Inflammatory macrophage (primary cell): ENCODE measurements at regions not wholly inside any gene's neighbourhood (a gene's known extent, or its start where the extent isn't known, plus 50 kb on each side); places are given as distances from the start of the nearest gene placed in this dataset.
"Not testable (repeated sequence)": the region's sequence is repeated elsewhere in the genome, so short reads cannot be mapped to it uniquely, and the experiment has no call there.

ENCODE experiments used
- DNase-seq, 2 donors: peaks; one replicate each; pipeline ENCODE4 v3.0.0-alpha.2; 2020 to 2022

DNA sequence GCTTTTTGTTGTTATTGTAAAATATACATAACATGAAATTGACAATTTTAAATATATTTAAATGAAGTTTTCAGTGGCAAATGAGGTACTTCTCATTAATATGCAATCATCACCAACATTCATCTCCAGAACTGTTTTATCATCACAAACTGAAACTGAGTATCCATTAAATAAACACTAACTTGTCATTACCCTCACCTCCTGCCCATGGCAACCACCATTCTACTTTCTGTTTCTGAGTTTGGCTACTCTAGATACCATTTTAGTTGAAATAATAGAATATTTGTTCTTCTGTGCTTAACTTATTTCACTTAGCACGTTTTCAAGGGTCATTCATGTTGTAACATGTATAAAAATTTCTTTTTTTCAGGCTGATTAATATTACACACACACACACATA is 834.3 kb downstream of the PLOD2 start:
- no peak for DNase-seq

DNA sequence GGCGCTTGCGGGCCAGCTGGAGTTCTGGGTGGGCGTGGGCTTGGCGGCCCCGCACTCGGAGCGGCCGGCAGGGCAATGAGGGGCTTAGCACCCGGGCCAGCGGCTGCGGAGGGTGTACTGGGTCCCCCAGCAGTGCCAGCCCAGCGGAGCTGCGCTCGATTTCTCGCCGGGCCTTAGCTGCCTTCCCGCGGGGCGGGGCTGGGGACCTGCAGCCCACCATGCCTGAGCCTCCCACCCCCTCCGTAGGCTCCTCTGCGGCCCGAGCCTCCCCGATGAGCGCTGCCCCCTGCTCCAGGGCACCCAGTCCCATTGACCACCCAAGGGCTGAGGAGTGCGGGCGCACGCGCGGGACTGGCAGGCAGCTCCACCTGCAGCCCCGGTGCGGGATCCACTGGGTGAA is 827.6 kb downstream of the PLOD2 start:
- not testable (repeated sequence) for DNase-seq

DNA sequence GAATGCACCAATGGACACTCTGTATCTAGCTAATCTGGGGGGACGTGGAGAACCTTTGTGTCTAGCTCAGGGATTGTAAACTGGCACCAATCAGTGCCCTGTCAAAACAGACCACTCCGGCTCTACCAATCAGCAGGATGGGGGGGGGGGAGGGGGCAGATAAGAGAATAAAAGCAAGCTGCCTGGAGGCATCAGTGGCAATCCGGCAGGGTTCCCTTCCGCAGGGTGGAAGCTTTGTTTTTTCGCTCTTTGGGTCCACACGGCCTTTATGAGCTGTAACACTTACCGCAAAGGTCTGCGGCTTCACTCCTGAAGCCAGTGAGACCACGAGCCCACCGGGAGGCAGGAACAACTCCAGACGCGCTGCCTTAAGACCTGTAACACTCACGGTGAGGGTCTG is 827.1 kb downstream of the PLOD2 start:
- no peak for DNase-seq

DNA sequence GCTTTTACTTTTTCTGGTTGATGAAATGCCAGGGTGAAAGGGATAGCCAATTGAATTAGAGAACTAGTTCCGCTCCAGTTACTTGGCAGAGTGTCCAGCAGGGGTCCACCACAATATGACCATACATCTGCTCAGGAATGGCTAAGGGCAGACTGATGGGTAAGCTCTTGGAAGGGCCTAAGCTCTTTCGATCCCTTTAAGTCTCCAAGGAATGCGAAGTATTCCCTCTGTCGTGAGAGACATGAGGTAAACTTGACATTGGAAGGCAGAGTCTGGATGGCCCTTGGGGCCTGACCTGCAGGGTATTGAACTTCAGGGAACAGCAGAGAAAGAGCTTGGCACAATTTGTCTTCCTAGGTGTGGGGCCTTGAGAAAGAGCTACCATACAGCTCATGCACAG is 805.8 kb downstream of the PLOD2 start:
- no peak for DNase-seq

DNA sequence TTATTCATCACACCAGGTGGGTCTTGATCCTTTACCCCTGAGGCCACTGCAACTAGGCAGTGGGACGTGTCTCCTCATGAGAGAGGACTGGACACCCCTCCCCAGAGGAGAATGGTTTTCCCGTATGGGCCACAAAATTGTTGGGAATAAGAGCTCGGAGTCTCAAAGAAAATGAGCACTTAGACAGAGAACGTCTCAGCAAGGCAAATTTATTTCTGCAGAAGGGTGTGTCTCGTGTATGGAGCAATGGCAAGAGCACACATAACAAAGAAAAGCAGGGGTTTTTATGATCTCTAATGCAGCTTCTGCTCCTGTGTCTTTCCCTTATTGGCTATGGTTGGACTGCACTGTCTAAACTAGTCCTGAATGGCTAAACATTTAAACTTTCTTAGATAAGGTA is 803.5 kb downstream of the PLOD2 start:
- DNase-seq = no peak

DNA sequence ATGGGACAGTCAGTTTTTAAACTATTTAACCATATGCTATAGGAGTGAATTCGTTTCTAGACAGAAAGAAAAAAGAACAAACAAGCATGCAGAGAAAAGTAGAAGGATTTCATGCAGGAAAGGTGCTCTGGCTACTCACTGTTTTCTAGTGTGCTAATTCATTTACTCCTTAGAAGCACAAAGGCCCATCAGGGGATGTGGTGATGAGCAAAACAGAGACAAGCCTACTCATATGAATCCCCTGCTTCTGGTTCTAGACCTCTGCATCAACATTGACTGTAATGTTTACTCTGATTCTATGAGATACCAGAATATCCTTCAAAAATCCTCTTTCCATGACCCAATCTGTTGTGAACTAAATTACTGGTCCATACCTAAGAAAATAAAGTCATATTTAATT is 801.9 kb downstream of the PLOD2 start:
- DNase-seq = no peak

DNA sequence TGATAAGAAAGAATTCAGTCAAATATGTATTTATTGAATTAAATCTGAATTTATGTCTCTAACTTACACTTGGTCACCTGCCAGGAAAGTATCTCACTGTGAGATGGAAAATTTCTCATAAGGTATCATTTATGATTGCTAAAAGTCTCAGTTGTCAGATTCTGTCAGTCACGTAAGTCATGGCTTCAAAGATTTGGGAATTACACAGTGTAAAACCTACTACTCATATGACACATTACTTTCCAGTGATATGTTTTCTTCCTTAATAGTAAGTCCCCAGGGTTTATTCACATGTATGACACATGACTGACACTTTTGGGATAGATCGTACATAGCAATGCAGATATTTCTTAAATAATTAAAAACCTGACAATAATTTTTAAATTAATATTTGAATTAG is 792.2 kb downstream of the PLOD2 start:
- no peak for DNase-seq

DNA sequence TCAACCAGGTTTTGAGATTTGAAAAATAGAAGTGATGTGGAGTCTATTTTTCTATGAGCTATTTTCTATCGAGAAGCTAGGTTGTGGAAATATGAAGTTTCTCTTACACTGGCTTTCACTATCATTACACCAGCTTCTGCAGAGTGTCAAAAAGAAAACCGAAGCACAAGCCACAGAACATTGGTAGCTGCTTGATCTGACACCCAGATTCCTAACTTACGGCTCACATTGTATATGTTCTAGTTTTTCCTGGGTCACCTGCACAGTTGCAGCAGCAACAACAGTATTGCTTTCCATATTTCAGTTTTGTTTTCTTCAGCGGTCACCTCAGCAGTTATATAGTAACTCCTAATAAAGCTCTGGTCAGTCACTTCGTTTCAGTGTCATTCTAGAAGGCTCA is 790.1 kb downstream of the PLOD2 start:
- DNase-seq = no peak

DNA sequence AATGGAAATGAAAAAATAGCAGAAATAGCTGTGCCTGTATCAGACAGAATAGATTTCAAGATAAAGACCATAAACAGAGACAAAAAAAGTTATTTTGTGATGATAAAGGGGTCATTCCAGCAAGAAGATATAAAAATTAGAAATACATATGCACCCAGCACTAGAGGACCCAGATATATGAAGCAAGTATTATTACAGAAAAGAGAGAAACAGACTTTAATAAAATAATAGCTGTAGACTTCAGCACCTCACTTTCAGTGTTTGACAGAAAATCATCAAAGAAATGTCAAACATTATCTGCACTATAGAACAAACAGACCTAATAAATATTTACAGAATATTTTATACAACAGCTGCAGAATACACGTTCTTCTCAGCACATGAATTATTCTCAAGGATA is 783.7 kb downstream of the PLOD2 start:
- DNase-seq = no peak

DNA sequence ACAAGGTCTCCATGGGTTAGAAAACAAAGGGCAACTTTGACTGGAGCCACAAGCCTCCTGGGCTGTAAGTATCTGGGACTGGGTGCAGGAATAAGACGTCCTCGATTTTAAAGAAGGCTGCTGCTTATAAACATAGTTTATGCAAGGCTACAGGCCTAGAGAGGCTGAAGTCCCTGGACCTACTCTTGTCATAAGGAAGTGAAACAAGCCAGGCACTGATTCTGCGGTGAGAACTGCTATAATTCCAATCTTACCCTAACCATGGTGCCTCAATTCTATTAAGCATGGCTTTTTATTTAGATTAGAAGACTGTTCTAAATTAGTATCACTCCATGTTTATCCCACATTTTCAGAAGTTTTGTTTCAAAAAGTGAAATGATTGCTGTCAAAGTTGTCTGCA is 777.6 kb downstream of the PLOD2 start:
- DNase-seq = no peak

DNA sequence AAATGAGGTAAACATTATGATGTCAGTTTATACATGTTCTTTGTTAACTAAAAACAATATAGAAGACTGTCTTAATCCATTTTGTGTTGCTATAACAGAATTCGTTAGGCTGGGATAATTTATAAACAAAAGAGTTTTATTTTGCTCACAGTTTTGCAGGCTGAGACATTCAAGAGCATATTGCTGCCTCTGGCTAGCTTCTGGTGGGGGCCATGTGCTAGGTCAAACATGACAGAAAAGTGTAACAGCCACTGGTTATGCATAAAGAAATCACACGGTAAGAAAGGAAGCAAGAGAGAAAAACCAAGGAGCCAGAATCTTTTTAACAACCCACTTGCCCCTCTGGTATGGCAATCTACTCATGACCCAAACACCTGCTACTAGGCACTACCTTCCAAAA is 776.7 kb downstream of the PLOD2 start:
- no peak for DNase-seq

DNA sequence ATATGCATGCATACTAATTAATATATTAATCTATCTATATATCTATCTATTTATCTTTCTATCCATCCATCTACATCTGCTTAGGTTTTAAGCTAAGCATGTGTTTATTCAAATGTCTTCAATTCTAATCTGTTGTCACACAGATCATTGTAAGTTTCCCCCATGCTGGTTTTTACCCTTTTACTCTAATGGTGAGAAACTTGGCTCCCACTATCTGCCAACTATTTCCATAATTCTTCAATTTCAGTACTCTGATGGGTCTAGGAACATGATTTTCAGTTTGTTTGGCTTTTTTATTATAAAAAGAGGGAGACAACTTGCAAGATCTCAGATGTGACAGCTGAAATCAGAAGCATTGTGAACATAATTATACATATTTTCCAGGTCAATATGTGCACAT is 773.8 kb downstream of the PLOD2 start:
- DNase-seq = no peak

DNA sequence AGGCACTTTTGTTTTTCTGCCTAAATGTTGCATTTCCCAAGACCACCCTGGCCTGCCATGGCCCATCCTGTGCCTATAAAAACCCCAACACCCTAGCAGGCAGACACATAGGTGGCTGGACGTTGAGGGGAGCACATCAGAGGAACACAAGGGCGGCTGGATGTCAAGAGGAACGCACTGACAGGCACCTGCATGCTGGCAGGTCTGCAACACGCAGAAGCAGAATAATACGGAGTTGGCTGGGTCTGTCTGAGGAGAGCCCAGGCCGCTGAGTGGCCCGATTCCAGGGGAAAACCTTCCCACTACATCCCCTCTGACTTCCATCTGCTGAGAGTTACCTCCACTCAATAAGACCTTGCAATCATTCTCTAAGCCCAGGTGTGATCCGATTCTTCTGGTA is 765.6 kb downstream of the PLOD2 start:
- no peak for DNase-seq

DNA sequence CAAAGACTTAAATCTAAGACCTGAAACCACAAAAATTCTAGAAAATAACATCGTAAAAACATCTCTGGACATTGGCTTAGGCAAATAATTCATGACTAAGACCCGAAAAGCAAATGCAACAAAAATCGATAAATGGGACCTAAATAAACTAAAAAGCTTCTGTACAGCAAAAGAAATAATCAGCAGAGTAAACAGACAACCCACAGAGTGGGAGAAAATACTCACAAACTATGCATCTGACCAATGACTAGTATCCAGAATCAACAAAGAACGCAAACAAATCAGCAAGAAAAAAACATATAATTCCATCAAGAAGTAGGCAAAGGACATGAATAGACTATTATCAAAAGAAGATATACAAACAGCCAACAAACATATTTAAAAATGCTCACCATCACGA is 749.4 kb downstream of the PLOD2 start:
- no peak for DNase-seq

DNA sequence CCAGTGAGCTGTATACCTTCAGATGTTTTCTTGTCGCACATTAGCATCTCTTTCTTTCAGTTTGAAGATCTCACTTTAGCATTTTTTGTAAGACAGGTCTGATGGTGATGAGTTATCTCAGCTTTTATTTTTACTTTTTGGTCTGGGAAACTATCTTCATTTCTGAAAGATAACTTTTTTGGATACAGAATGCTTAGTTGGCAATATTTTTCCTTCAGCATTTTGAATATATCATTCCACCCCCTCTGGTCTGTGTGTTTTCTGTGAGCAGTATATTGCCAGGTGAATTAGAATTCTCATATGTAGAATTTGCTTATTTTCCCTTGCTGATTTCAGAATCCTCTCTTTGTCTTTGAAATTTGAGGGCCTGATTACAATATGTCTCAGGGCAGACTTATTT is 743.3 kb downstream of the PLOD2 start:
- no peak for DNase-seq

DNA sequence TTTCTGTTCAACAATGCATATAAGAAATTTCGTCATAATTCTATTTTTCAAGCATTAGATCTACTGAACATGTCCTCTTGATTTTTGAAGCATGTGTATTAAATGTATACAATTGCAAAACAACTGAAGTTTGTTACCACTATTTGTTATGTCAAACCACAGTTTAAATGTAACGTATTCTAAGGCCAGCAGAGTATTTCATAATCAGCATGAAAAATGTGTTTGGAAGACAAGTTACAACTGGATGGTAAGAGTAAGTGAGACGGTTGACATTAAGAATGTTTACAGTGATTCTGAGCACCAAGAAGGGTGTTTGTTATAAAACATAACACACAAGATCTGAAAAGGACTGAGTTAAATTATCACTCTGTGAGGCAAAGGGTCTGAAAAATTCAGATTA is 738.4 kb downstream of the PLOD2 start:
- DNase-seq = no peak

DNA sequence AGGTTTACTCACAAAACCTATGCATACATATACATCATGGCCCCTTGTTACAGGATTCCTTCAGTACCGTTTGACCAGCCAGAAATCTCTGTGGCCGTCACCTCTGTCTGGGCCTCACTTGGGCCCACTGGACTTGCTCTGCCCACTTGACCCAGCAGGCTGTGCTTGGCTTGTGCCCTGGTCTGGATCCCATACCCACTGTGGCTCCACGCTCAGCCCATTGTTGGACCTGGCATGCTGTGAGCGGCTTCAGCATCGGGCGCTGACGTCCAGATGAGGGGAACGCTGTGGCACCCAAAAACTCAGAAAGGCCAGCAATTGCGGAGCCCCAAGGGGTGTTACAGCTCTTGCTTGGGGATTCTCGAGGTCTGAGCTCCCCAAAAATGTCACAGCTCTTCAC is 733.6 kb downstream of the PLOD2 start:
- DNase-seq = no peak

DNA sequence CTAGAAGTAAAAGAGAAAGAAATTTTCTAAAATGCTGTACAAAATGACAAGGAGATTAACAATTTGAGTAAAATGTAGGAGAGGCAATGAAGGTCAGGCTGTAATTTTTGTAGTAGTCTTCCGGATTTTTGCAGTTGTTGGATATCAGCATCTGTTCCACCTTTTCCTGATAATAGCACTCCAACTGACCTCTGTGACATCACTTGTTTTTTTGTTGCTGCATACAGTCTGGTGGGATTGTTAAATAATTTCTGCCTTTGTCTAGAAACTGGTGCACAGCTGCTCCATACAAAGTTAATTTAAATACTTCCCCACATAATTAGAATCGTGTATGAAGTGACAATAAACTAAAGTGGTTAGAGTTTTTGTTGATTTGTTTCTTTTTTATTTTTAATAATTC is 731.4 kb downstream of the PLOD2 start:
- no peak for DNase-seq

DNA sequence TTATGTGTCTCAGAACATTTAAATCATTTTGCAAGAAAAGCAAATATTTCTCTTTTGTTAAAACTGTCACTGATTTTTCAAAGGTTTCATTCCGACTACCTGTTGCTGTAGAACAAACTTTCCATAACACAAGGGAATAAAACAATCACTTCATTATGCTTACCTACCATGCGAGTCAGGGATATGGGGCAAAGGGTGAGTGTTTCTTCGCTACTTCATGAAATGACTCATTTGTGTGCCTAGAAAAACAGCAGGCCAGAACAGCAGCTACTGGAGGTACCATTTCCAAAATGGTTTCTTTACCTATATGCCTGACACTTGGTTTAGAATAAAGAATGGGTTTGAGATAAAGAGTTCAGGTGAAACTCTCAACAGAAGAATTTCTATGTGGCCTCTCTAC is 712.5 kb downstream of the PLOD2 start:
- no peak for DNase-seq

DNA sequence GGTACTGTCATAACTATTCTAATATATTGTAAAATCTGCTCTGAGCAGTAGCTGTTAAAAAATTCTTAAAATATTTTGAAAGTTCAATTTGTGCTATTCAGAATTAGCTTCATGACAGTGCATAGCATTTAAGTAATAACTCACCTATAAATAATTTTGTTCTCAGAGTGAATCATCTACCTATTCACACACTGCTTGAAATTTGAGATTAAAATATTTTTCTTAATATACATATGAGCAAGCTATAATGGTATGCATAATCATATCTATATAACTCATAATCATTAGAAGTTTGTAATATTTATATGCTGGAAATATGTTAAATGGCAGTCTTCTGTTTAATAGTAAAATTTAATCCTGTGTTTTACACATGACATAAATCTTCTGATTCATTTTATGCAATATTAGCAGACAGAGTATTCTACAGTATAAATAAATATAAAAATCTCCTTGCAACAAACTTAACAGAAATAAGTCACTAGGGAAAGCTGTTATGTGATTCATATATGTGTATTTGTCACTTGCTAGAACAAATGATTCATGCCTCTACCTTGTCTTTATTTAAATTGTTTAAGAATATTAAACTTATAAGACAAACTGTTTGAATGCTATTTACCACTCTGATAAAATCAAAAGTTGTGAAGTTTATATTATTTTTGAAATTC is 710.8 kb downstream of the PLOD2 start:
- DNase-seq = no peak

DNA sequence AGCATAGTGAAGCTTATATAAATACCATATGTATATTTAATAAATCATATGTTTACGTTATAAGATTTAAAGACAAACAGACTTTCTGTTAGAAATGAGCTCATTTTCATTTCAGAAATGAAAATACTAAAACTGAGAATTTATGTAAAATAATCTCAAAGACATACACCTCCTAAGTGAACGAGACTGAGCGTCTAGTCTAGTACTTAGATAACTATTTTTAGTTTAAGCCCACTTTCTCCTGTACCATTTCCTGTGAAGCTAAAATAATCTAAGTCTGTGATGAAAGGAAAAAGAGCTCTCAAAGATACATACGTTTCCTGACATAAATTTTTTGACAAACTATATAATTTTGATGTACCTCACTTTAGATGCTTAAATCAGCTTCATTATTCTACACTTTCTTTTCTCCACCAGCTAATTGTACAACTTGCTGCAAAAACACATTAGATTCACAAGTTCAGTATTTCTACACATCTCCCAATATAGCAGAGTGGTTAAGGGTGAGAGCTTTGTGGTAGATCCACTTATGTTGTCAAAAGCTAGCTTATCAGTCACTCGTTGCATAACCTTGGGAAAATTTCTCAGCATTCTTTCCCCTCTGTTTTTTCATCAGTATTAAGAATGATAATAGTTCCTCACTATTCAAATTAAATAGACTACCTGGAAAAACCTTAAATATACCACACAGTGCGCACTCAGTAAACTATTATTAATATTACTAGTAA is 703.0 kb downstream of the PLOD2 start:
- DNase-seq = no peak

DNA sequence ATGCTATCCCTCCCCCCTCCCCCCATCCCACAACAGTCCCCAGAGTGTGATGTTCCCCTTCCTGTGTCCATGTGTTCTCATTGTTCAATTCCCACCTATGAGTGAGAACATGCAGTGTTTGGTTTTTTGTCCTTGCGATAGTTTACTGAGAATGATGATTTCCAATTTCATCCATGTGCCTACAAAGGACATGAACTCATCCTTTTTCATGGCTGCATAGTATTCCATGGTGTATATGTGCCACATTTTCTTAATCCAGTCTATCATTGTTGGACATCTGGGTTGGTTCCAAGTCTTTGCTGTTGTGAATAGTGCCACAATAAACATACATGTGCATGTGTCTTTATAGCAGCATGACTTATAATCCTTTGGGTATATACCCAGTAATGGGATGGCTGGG is 701.3 kb downstream of the PLOD2 start:
- DNase-seq = not testable (repeated sequence)

DNA sequence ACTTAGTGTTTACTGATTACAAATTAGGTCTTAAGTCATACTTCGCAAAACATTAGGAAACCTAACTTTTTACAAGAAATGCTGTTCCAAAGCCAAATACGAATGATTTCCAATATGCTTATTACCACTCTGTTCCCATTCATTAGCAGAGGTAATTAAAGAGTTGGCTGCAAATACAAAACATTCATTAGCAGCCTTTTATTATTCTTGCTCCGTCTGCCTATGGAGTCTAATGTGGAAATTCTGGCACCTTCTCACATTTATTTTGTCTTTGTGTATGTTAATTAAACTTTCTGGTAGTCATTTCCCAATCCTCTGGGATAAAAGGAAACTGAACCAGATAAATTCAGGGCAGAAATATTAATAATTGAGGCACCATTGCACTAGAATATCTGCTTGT is 689.0 kb downstream of the PLOD2 start:
- DNase-seq = no peak

DNA sequence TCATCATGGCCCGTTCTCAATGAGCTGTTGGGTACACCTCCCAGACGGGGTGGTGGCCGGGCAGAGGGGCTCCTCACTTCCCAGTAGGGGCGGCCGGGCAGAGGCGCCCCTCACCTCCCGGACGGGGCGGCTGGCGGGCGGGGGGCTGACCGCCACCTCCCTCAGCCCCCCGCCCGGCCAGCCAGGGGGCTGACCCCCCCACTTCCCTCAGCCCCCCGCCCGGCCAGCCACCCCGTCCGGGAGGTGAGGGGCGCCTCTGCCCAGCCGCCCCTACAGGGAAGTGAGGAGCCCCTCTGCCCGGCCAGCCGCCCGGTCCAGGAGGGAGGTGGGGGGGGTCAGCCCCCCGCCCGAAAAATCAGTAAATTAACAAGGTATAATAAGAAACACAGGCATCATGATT is 678.2 kb downstream of the PLOD2 start:
- DNase-seq = not testable (repeated sequence)

DNA sequence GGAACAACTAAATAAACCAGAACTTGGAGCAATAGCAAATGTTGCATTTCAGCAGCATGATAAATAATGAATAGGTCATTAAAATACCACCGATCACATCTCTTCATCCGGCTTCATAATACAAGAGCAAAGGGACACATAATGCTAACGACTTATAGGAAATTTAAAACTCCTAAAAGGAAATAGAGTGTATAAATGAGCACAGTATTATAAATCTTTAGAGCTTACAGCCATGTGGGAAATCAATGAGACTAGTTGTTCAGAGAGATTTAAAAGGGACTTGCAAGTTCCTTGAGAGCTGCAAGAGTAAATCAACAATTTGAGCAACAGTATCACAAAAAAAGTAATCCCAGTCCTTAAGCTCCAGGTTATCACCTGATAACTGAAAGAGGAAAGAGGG is 677.0 kb downstream of the PLOD2 start:
- no peak for DNase-seq
